H9 (cell line): ENCODE measurements at regions not wholly inside any gene's neighbourhood (a gene's known extent, or its start where the extent isn't known, plus 50 kb on each side); places are given as distances from the start of the nearest gene placed in this dataset.

Experiments used
- DNase-seq: peaks from one replicate; pipeline ENCODE4 v3.0.0-alpha.2; 2017
- H2AFZ ChIP-seq: one replicate; pipeline ENCODE4 v1.6.1; 2013; ENCODE audit warnings: mild to moderate bottlenecking, low read length, control low read depth, moderate library complexity
- H2AK5ac ChIP-seq: 2 replicates; pipeline ENCODE4 v1.6.1; 2013; ENCODE audit warnings: low read length, control low read depth, mixed read lengths; ENCODE audit not compliant: insufficient read length
- H2BK120ac ChIP-seq: one replicate; pipeline ENCODE4 v1.6.1; 2013; ENCODE audit warnings: low read depth, mild to moderate bottlenecking, low read length, control low read depth, inconsistent platforms; ENCODE audit not compliant: poor library complexity, severe bottlenecking
- H2BK12ac ChIP-seq: 2 replicates; pipeline ENCODE4 v1.6.1; 2013; ENCODE audit warnings: low read length, control low read depth, mixed read lengths, low read depth; ENCODE audit not compliant: insufficient read length
- H2BK15ac ChIP-seq: 2 replicates; pipeline ENCODE4 v1.6.1; 2013; ENCODE audit warnings: low read depth, low read length, control low read depth
- H2BK20ac ChIP-seq: one replicate; pipeline ENCODE4 v1.6.1; 2013; ENCODE audit warnings: low read depth, mild to moderate bottlenecking, low read length, control low read depth, inconsistent platforms; ENCODE audit not compliant: poor library complexity, severe bottlenecking
- H2BK5ac ChIP-seq: 2 replicates; pipeline ENCODE4 v1.6.1; 2013; ENCODE audit warnings: low read length, control low read depth, mixed read lengths; ENCODE audit not compliant: insufficient read length
- H3K14ac ChIP-seq: 2 replicates; pipeline ENCODE4 v1.6.1; 2013; ENCODE audit warnings: low read length, control low read depth; ENCODE audit not compliant: insufficient read depth
- H3K18ac ChIP-seq: 2 replicates; pipeline ENCODE4 v1.6.1; 2013; ENCODE audit warnings: low read depth, mild to moderate bottlenecking, mixed read lengths, low read length, control low read depth; ENCODE audit not compliant: insufficient read length
- H3K23ac ChIP-seq: 2 replicates; pipeline ENCODE4 v1.6.1; 2013; ENCODE audit warnings: low read length, control low read depth, mixed read lengths, low read depth; ENCODE audit not compliant: insufficient read length
- H3K23me2 ChIP-seq: 2 replicates; pipeline ENCODE4 v1.6.1; 2013; ENCODE audit warnings: low read depth, mild to moderate bottlenecking, mixed read lengths, low read length, control low read depth; ENCODE audit not compliant: insufficient read length, poor library complexity, severe bottlenecking
- H3K27ac ChIP-seq: 2 replicates; pipeline ENCODE4 v1.5.1; 2013; ENCODE audit warnings: low read length, control low read depth, mixed read lengths, low read depth; ENCODE audit not compliant: insufficient read length
- H3K27me3 ChIP-seq: 2 replicates; pipeline ENCODE4 v1.6.1; 2013; ENCODE audit warnings: low read length, control low read depth, inconsistent platforms; ENCODE audit not compliant: insufficient read depth
- H3K4ac ChIP-seq: 2 replicates; pipeline ENCODE4 v1.6.1; 2013; ENCODE audit warnings: low read depth, mild to moderate bottlenecking, control low read depth, inconsistent platforms, low read length, moderate library complexity
- H3K4me1 ChIP-seq: 2 replicates; pipeline ENCODE4 v1.6.1; 2013; ENCODE audit warnings: low read length, control low read depth, inconsistent platforms; ENCODE audit not compliant: insufficient read depth
- H3K4me2 ChIP-seq: 2 replicates; pipeline ENCODE4 v1.6.1; 2013; ENCODE audit warnings: low read length, control low read depth, mixed read lengths; ENCODE audit not compliant: insufficient read length, insufficient read depth
- H3K56ac ChIP-seq: 2 replicates; pipeline ENCODE4 v1.6.1; 2013; ENCODE audit warnings: low read depth, mild to moderate bottlenecking, mixed read lengths, low read length, control low read depth; ENCODE audit not compliant: insufficient read length
- H3K79me1 ChIP-seq: 2 replicates; pipeline ENCODE4 v1.6.1; 2013; ENCODE audit warnings: low read depth, mild to moderate bottlenecking, moderate library complexity, low read length, control low read depth, inconsistent platforms; ENCODE audit not compliant: insufficient read depth, poor library complexity, severe bottlenecking
- H3K79me2 ChIP-seq: 2 replicates; pipeline ENCODE4 v1.6.1; 2013; ENCODE audit warnings: low read length, control low read depth, inconsistent platforms; ENCODE audit not compliant: insufficient read depth
- H3K9ac ChIP-seq: 2 replicates; pipeline ENCODE4 v1.6.1; 2013; ENCODE audit warnings: low read length, control low read depth, mixed read lengths; ENCODE audit not compliant: insufficient read length; ENCODE audit errors: extremely low read depth
- H3K9me3 ChIP-seq: one replicate; pipeline ENCODE4 v1.6.1; 2013; ENCODE audit warnings: low read depth, low read length, inconsistent platforms; ENCODE audit not compliant: control insufficient read depth
- H3T11ph ChIP-seq: one replicate; pipeline ENCODE4 v1.6.1; 2013; ENCODE audit warnings: mild to moderate bottlenecking, low read length, control low read depth, inconsistent platforms
- H4K20me1 ChIP-seq: one replicate; pipeline ENCODE4 v1.6.1; 2013; ENCODE audit not compliant: control insufficient read depth, insufficient read length, insufficient read depth
- H4K5ac ChIP-seq: 2 replicates; pipeline ENCODE4 v1.6.1; 2013; ENCODE audit warnings: low read depth, mild to moderate bottlenecking, mixed read lengths, low read length, control low read depth; ENCODE audit not compliant: insufficient read length
- H4K8ac ChIP-seq: replicated peaks from 2 replicates; pipeline ENCODE4 v1.6.1; 2013; ENCODE audit warnings: low read length, control low read depth, mixed read lengths, low read depth; ENCODE audit not compliant: insufficient read length
- H4K91ac ChIP-seq: 2 replicates; pipeline ENCODE4 v1.6.1; 2013; ENCODE audit warnings: low read depth, mild to moderate bottlenecking, moderate library complexity, mixed read lengths, low read length, control low read depth; ENCODE audit not compliant: insufficient read length
- H3K27ac Mint-ChIP-seq, 3 experiments: 2 replicates in 2 of 3; 3 replicates in 1 of 3; pipeline ENCODE4 v1.8.0; 2020 to 2021; ENCODE audit warnings: mixed read lengths in 3 of 3, mild to moderate bottlenecking in 1 of 3, moderate library complexity in 1 of 3
- H3K27me3 Mint-ChIP-seq: 2 replicates; pipeline ENCODE4 v1.8.0; 2021; ENCODE audit warnings: low read depth, mild to moderate bottlenecking, moderate library complexity, mixed read lengths
- H3K36me3 Mint-ChIP-seq, 3 experiments: 2 replicates in 2 of 3; 3 replicates in 1 of 3; pipeline ENCODE4 v1.8.0; 2020 to 2021; ENCODE audit warnings: low read depth in 3 of 3, mixed read lengths in 3 of 3; ENCODE audit not compliant: insufficient read depth in 1 of 3
- H3K4me1 Mint-ChIP-seq, 2 experiments: 2 replicates each; pipeline ENCODE4 v1.8.0; 2020; ENCODE audit warnings: mixed read lengths in 2 of 2
- H3K4me3 Mint-ChIP-seq, 2 experiments: 2 replicates in 1 of 2; 3 replicates in 1 of 2; pipeline ENCODE4 v1.8.0; 2020 to 2021; ENCODE audit warnings: mild to moderate bottlenecking in 2 of 2, mixed read lengths in 2 of 2, moderate library complexity in 1 of 2
- H3K9me3 Mint-ChIP-seq, 2 experiments: 2 replicates in 1 of 2; 3 replicates in 1 of 2; pipeline ENCODE4 v1.8.0; 2020; ENCODE audit warnings: mild to moderate bottlenecking in 2 of 2, mixed read lengths in 2 of 2, moderate library complexity in 1 of 2
- CTCF ChIP-seq: fragments of 200-600 bp; sonication (generic); conservative IDR thresholded peaks from 3 replicates; pipeline ENCODE4 v1.8.0; 2021; ENCODE audit warnings: antibody characterized with exemption, mild to moderate bottlenecking
- WGBS: extraction: QIAGEN DNeasy Blood & Tissue Kit; methylation state at CpG from one replicate; pipeline ENCODE4 v1.1.7; 2013; ENCODE audit warnings: missing lambda C conversion rate, low lambda C conversion rate, mixed read lengths; ENCODE audit not compliant: insufficient read length; ENCODE audit errors: extremely low coverage; 5-methylcytosine and 5-hydroxymethylcytosine counted together

GRCh38 chr7:68682910-68683309, 915.4 kb upstream of the AUTS2 start:
- H2BK15ac ChIP-seq: no peak overlapping the region
- peaks cover 3% of the 10 kb centered on the region; the same call in 1 of the 2 replicates for H3K79me2 ChIP-seq
- H2BK120ac ChIP-seq: no peak overlapping the region
- no peak overlapping the region for H2BK12ac ChIP-seq
- H3K4me1 Mint-ChIP-seq: peaks cover 27 to 31% of the 10 kb centered on the region in 2 experiments
- H4K20me1 ChIP-seq: no peaks in the 10 kb centered on the region
- H2AK5ac ChIP-seq: no peak overlapping the region
- H3K56ac ChIP-seq: no peak overlapping the region
- no peak overlapping the region for H2BK20ac ChIP-seq
- DNase-seq: no peak
- no peak overlapping the region for H3K14ac ChIP-seq
- peaks cover 2% of the 10 kb centered on the region for H3K4me1 ChIP-seq
- peak overlapping the region in 1 of 3 experiments; percentile 29; a peak in 1 of 7 replicates for H3K27ac Mint-ChIP-seq
- H4K8ac ChIP-seq: no peak overlapping the region
- no peaks in the 10 kb centered on the region for H3K27me3 ChIP-seq
- H3K79me1 ChIP-seq: no peaks in the 10 kb centered on the region
- H3K23ac ChIP-seq: no peak overlapping the region
- no peaks in the 10 kb centered on the region for H3K9me3 Mint-ChIP-seq
- no peak overlapping the region for H3K27ac ChIP-seq
- no peaks in the 10 kb centered on the region for H3K23me2 ChIP-seq
- no peak overlapping the region for H2BK5ac ChIP-seq
- H4K5ac ChIP-seq: no peak overlapping the region
- TF ChIP-seq CTCF: no peak
- no peaks in the 10 kb centered on the region for H3K36me3 Mint-ChIP-seq
- H2AFZ ChIP-seq: no peak overlapping the region
- H3K9ac ChIP-seq: no peak overlapping the region
- H3K18ac ChIP-seq: no peak overlapping the region
- no CpG with 5 or more reads among the region's 5 CpGs for WGBS
- H3K4ac ChIP-seq: no peak overlapping the region
- no peak overlapping the region for H3K4me3 Mint-ChIP-seq
- H3T11ph ChIP-seq: no peak overlapping the region
- H3K27me3 Mint-ChIP-seq: no peaks in the 10 kb centered on the region; the same call in 1 of the 2 replicates
- no peaks in the 10 kb centered on the region for H3K9me3 ChIP-seq
- H3K4me2 ChIP-seq: no peak overlapping the region
- H4K91ac ChIP-seq: no peak overlapping the region
